Spleen (tissue), 7 donors: ENCODE measurements at regions not wholly inside any gene's neighbourhood (a gene's known extent, or its start where the extent isn't known, plus 50 kb on each side); places are given as distances from the start of the nearest gene placed in this dataset.

Experiments used
- CTCF ChIP-seq, 11 experiments: fragments of 200-600 bp in 7 of 11; fragments of 450-650 bp in 4 of 11; sonication (generic) in 4 of 11; IDR thresholded peaks in 8 of 11; conservative IDR thresholded peaks in 3 of 11; 1 replicate in 7 of 11; 2 replicates in 4 of 11; pipeline versions ENCODE4 v1.4.0 to v1.8.0; 2016 to 2021; ENCODE audit warnings: antibody characterized with exemption in 11 of 11, inconsistent platforms in 4 of 11, mild to moderate bottlenecking in 1 of 11
- POLR2A ChIP-seq, 3 donors: fragments of 450-650 bp; IDR thresholded peaks; one replicate each; pipeline ENCODE4 v1.5.1; 2017; ENCODE audit warnings: antibody characterized with exemption in 3 of 3, mild to moderate bottlenecking in 1 of 3
- donor health status: DM: no; HTN: no; CAD: no; lungs with moderate emphysema.
- donor health status: DM: no; HTN: no; CAD: no.
- donor health status: DM: no; HTN: no; CAD: no.

DNA sequence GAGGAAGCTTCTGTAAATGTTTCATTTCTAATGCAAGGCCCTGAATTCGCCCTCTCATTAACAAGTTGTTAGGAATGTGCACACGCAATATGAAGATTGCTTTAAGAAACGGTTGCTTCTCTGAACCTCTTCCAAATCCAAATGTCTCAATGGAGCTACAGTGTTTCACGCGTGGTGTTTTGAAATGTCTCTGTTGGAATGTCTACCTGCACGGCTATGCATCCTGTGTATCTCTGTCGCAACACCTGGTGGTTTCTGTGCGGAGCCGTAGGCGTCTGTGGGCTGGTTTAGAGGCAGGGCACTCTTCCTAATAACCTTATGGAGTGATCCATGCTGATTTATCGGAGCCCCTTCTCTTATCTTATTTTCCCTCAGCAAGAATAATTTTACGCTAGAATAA is 1584.2 kb upstream of the SLC10A2 start:
- TF ChIP-seq CTCF (IDR thresholded peaks at IDR 0.05 in 8 of 11, conservative IDR thresholded peaks at IDR 0.05 in 3 of 11) (no peak), POLR2A (IDR thresholded peaks at IDR 0.05) (no peak)
